Astrocyte (in vitro differentiated cells and primary cell): ENCODE measurements at regions not wholly inside any gene's neighbourhood (a gene's known extent, or its start where the extent isn't known, plus 50 kb on each side); places are given as distances from the start of the nearest gene placed in this dataset.
A peak's percentile ranks its signal among the peaks of the same experiment; 100 is the strongest.

Experiments
- DNase-seq: peaks from one replicate; pipeline ENCODE4 v3.0.0-alpha.2; 2010; ENCODE audit warnings: low read depth
- FAIRE-seq: peaks from 2 replicates; lab custom pipeline; 2011; peaks lifted over from hg19 to GRCh38; lab: Jason Lieb, UNC
- H2AFZ ChIP-seq: 2 replicates; pipeline ENCODE4 v1.6.0; 2012; ENCODE audit warnings: low read depth, low read length, inconsistent platforms
- H3K27ac ChIP-seq: 2 replicates; pipeline ENCODE4 v1.5.1; 2011; ENCODE audit warnings: low read depth, low read length, inconsistent platforms
- H3K27me3 ChIP-seq: 2 replicates; pipeline ENCODE4 v1.6.0; 2011; ENCODE audit warnings: low read length, inconsistent platforms; ENCODE audit not compliant: insufficient read depth
- H3K36me3 ChIP-seq: 2 replicates; pipeline ENCODE4 v1.5.1; 2011; ENCODE audit warnings: low read length, inconsistent platforms; ENCODE audit not compliant: insufficient read depth
- H3K4me1 ChIP-seq: 2 replicates; pipeline ENCODE4 v1.5.1; 2011; ENCODE audit warnings: low read length, inconsistent platforms; ENCODE audit not compliant: insufficient read depth
- H3K4me2 ChIP-seq: 2 replicates; pipeline ENCODE4 v1.6.0; 2012; ENCODE audit warnings: low read length, inconsistent platforms
- H3K4me3 ChIP-seq: 2 replicates; pipeline ENCODE4 v1.5.1; 2011; ENCODE audit warnings: low read depth, mild to moderate bottlenecking, low read length, inconsistent platforms; ENCODE audit not compliant: insufficient read depth
- H3K79me2 ChIP-seq: 2 replicates; pipeline ENCODE4 v1.6.0; 2012; ENCODE audit warnings: mild to moderate bottlenecking, low read length, inconsistent platforms; ENCODE audit not compliant: insufficient read depth
- H3K9ac ChIP-seq: 2 replicates; pipeline ENCODE4 v1.6.0; 2012; ENCODE audit warnings: mild to moderate bottlenecking, low read length, inconsistent platforms
- H3K9me3 ChIP-seq: 2 replicates; pipeline ENCODE4 v1.5.1; 2012; ENCODE audit warnings: low read depth, mild to moderate bottlenecking, low read length, inconsistent platforms; ENCODE audit not compliant: insufficient read depth
- H4K20me1 ChIP-seq: 2 replicates; pipeline ENCODE4 v1.6.0; 2012; ENCODE audit warnings: low read length, inconsistent platforms; ENCODE audit not compliant: insufficient read depth
- H3K27ac Mint-ChIP-seq: one replicate; pipeline ENCODE4 v1.8.0; 2021; ENCODE audit warnings: mild to moderate bottlenecking, mixed read lengths; ENCODE audit not compliant: unreplicated experiment
- H3K27me3 Mint-ChIP-seq: one replicate; pipeline ENCODE4 v1.8.0; 2021; ENCODE audit warnings: low read depth, mixed read lengths; ENCODE audit not compliant: unreplicated experiment
- H3K36me3 Mint-ChIP-seq: one replicate; pipeline ENCODE4 v1.8.0; 2021; ENCODE audit warnings: low read depth, mixed read lengths; ENCODE audit not compliant: unreplicated experiment
- H3K4me1 Mint-ChIP-seq: one replicate; pipeline ENCODE4 v1.8.0; 2021; ENCODE audit warnings: low read depth, mixed read lengths; ENCODE audit not compliant: unreplicated experiment
- H3K4me3 Mint-ChIP-seq: one replicate; pipeline ENCODE4 v1.8.0; 2021; ENCODE audit warnings: mild to moderate bottlenecking, moderate library complexity, mixed read lengths; ENCODE audit not compliant: unreplicated experiment
- H3K9me3 Mint-ChIP-seq: one replicate; pipeline ENCODE4 v1.8.0; 2021; ENCODE audit warnings: mild to moderate bottlenecking, mixed read lengths; ENCODE audit not compliant: unreplicated experiment
- EZH2 ChIP-seq: IDR thresholded peaks from 2 replicates; pipeline ENCODE4 v1.6.1; 2012; ENCODE audit warnings: mild to moderate bottlenecking, low read length, inconsistent platforms; ENCODE audit not compliant: insufficient read depth
- TF ChIP-seq, protein P1 (sequence below): IDR thresholded peaks from 2 replicates; pipeline ENCODE4 v1.5.1; 2011; ENCODE audit warnings: low read depth, mild to moderate bottlenecking, inconsistent platforms, low read length, moderate library complexity; ENCODE audit not compliant: insufficient read depth

DNA sequence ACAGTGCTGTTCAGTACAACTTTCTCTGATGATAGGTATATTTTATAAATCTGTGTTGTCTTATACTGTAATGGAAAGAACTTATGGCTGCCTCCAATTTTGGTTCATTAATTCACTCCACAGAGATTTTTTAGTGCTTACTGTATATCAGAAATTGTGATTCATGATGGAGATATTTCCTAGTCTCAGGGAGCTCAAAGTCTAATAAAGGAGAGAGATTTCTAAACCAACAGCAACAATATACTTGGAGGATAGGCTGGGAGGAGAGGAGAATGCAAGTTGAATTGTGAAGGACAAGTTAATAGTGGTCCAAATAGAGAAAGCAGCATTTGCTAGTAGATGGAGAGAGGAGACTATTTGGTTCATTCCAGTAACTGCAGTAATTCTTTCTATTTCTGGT is 63.5 kb downstream of the TANC2 start:
- DNase-seq = peak; percentile 78
- Mint-ChIP-seq H3K4me3 (no peak overlapping the region), H3K36me3 (peaks cover 13% of the 10 kb centered on the region), H3K27ac (no peak overlapping the region), H3K9me3 (peaks cover 2% of the 10 kb centered on the region), H3K27me3 (no peaks in the 10 kb centered on the region), H3K4me1 (peaks cover 28% of the 10 kb centered on the region)
- Histone ChIP-seq H3K79me2 (peaks cover 93% of the 10 kb centered on the region), H4K20me1 (peaks cover 3% of the 10 kb centered on the region), H3K4me2 (peak overlapping the region; percentile 73), H3K4me1 (peaks cover 28% of the 10 kb centered on the region), H3K9me3 (no peaks in the 10 kb centered on the region), H3K27me3 (no peaks in the 10 kb centered on the region), H3K9ac (peak overlapping the region; percentile 47), H2AFZ (no peak overlapping the region), H3K36me3 (no peaks in the 10 kb centered on the region), H3K27ac (peak overlapping the region; percentile 74), H3K4me3 (peak overlapping the region; percentile 38)
- no peak for TF ChIP-seq EZH2
- TF ChIP-seq, protein P1, sequence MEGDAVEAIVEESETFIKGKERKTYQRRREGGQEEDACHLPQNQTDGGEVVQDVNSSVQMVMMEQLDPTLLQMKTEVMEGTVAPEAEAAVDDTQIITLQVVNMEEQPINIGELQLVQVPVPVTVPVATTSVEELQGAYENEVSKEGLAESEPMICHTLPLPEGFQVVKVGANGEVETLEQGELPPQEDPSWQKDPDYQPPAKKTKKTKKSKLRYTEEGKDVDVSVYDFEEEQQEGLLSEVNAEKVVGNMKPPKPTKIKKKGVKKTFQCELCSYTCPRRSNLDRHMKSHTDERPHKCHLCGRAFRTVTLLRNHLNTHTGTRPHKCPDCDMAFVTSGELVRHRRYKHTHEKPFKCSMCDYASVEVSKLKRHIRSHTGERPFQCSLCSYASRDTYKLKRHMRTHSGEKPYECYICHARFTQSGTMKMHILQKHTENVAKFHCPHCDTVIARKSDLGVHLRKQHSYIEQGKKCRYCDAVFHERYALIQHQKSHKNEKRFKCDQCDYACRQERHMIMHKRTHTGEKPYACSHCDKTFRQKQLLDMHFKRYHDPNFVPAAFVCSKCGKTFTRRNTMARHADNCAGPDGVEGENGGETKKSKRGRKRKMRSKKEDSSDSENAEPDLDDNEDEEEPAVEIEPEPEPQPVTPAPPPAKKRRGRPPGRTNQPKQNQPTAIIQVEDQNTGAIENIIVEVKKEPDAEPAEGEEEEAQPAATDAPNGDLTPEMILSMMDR = no peak
- peak; percentile 59 for FAIRE-seq

- Histone ChIP-seq H2AFZ (no peak overlapping the region), H4K20me1 (peaks cover 10% of the 10 kb centered on the region), H3K27me3 (no peaks in the 10 kb centered on the region), H3K36me3 (no peaks in the 10 kb centered on the region), H3K4me2 (no peak overlapping the region), H3K9ac (no peak overlapping the region), H3K79me2 (peaks cover 97% of the 10 kb centered on the region), H3K27ac (no peak overlapping the region), H3K4me1 (peaks cover 28% of the 10 kb centered on the region), H3K9me3 (no peaks in the 10 kb centered on the region), H3K4me3 (no peak overlapping the region)
- no peak for DNase-seq
- TF ChIP-seq EZH2 = no peak
- TF ChIP-seq, protein P1 = no peak
- peaks cover 2% of the 10 kb centered on the region for H3K9me3 Mint-ChIP-seq
- no peaks in the 10 kb centered on the region for H3K27me3 Mint-ChIP-seq
- H3K4me3 Mint-ChIP-seq = no peak overlapping the region
- FAIRE-seq = no peak
- no peak overlapping the region for H3K27ac Mint-ChIP-seq
- H3K4me1 Mint-ChIP-seq = peaks cover 27% of the 10 kb centered on the region
- H3K36me3 Mint-ChIP-seq = peaks cover 16% of the 10 kb centered on the region
These were observed 66.1 kb downstream of the TANC2 start for GRCh38 chr17:63032142-63032541.

GRCh38 chr17:63033142-63033541 is 67.1 kb downstream of the TANC2 start:
- no peak overlapping the region for H3K4me3 Mint-ChIP-seq
- no peak overlapping the region for H2AFZ ChIP-seq
- H3K27ac ChIP-seq = no peak overlapping the region
- no peaks in the 10 kb centered on the region for H3K36me3 ChIP-seq
- peaks cover 10% of the 10 kb centered on the region for H4K20me1 ChIP-seq
- no peak overlapping the region for H3K9ac ChIP-seq
- peaks cover 97% of the 10 kb centered on the region for H3K79me2 ChIP-seq
- no peak overlapping the region for H3K4me3 ChIP-seq
- DNase-seq = no peak
- H3K36me3 Mint-ChIP-seq = peaks cover 18% of the 10 kb centered on the region
- H3K27me3 ChIP-seq = no peaks in the 10 kb centered on the region
- FAIRE-seq = no peak
- H3K27me3 Mint-ChIP-seq = no peaks in the 10 kb centered on the region
- peaks cover 28% of the 10 kb centered on the region for H3K4me1 ChIP-seq
- no peaks in the 10 kb centered on the region for H3K9me3 ChIP-seq
- H3K27ac Mint-ChIP-seq = no peak overlapping the region
- peaks cover 2% of the 10 kb centered on the region for H3K9me3 Mint-ChIP-seq
- TF ChIP-seq EZH2 = no peak
- TF ChIP-seq, protein P1 = no peak
- H3K4me1 Mint-ChIP-seq = peaks cover 27% of the 10 kb centered on the region
- no peak overlapping the region for H3K4me2 ChIP-seq
